Lower lobe of right lung (tissue), 2 donors: ENCODE measurements at regions not wholly inside any gene's neighbourhood (a gene's known extent, or its start where the extent isn't known, plus 50 kb on each side); places are given as distances from the start of the nearest gene placed in this dataset.

ENCODE experiments used
- ATAC-seq, 2 donors: fragments of 200-7000 bp; cut with Tn5 transposase; one replicate each; pipeline ENCODE4 v1.9.1; 2020 to 2022; ENCODE audit warnings: mild to moderate bottlenecking in 2 of 2, moderate library complexity in 2 of 2
- DNase-seq: peaks from one replicate; pipeline ENCODE4 v3.0.0-alpha.2; 2020
- H3K27ac ChIP-seq: fragments of 200-600 bp; one replicate; pipeline ENCODE4 v1.8.0; 2022
- H3K27me3 ChIP-seq: fragments of 200-600 bp; one replicate; pipeline ENCODE4 v1.8.0; 2022; ENCODE audit warnings: low read depth
- H3K36me3 ChIP-seq: fragments of 200-600 bp; one replicate; pipeline ENCODE4 v1.8.0; 2022; ENCODE audit warnings: mild to moderate bottlenecking
- H3K4me1 ChIP-seq: fragments of 200-600 bp; one replicate; pipeline ENCODE4 v1.8.0; 2022
- H3K4me3 ChIP-seq: fragments of 200-600 bp; one replicate; pipeline ENCODE4 v1.8.0; 2022; ENCODE audit warnings: mild to moderate bottlenecking
- H3K9me3 ChIP-seq: fragments of 200-600 bp; one replicate; pipeline ENCODE4 v1.8.0; 2022
- CTCF ChIP-seq: fragments of 200-600 bp; IDR thresholded peaks from one replicate; pipeline ENCODE4 v1.8.0; 2022; ENCODE audit warnings: antibody characterized with exemption, mild to moderate bottlenecking
- intact Hi-C: fragments of 100-400 bp; cut with DNase I; formaldehyde crosslinking; loops from one replicate; pipeline ENCODE4 v1.11.0; 2022
- donor health status: DM: no; HTN: yes; CAD: no; lungs with severe emphysema.

DNA sequence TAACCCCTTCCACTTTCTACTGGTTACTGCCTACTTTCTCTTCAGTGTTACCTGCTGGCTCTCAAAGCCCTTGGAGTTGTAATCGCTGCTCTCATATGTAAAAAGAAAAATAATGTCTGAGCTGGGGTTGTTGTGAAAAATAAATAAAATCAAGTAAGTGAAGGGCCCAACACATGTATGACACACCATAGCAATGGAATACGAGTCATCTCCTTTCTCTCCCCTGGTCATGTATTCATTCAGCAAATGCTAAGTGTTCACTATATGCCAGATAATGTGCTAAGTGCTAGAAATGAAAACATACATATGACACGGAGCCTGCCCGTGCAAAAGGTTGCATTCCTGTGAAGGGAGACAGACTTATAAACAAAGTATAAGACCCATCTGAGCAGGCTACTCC lies 535.0 kb downstream of the RFC3 start:
- Histone ChIP-seq H3K4me3 (no peak overlapping the region), H3K9me3 (no peaks in the 10 kb centered on the region), H3K36me3 (no peaks in the 10 kb centered on the region), H3K27ac (no peak overlapping the region), H3K4me1 (no peaks in the 10 kb centered on the region), H3K27me3 (no peaks in the 10 kb centered on the region)
- DNase-seq = no peak
- ATAC-seq = no peak
- intact Hi-C loops = no loop called here
- TF ChIP-seq CTCF = no peak

DNA sequence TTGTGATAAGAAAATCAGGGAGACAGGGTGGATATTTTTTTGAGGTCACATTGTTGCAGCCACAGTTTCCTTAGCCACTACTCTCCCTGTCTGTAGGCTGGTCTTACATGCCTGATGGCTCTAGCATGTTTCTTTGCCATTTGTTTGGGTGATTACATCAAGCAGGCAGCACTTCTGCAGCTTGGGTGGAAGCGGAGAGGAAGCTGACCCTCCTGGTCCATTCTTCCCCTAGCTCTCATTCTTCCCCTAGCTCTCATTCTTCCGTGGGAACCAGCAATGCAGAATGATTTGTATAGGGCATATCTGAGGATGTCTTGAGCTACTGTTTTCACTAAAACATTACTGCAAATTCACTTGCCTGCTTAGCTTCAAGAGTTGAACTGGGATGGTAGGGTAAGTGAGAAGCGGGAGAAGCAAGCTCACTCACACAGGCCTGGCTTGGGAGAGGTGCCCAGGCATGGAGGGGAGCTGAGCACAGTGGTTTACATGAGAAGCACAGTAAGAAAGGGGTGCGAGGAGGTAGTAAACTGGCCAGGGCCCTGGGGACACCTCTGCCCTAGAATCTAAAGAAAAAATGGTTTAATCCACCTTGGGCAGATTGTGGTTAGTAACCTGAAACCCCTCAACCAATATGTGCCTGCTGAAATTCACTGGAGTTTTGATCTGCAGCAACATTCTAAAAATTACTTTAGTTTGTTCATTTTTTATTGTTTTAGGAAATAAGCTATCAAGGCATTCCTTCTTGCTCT lies 538.9 kb downstream of the RFC3 start:
- Histone ChIP-seq H3K27ac (no peak overlapping the region), H3K27me3 (no peaks in the 10 kb centered on the region), H3K4me1 (no peaks in the 10 kb centered on the region), H3K9me3 (no peaks in the 10 kb centered on the region), H3K36me3 (no peaks in the 10 kb centered on the region), H3K4me3 (no peak overlapping the region)
- intact Hi-C loops = no loop called here
- ATAC-seq (no peak), DNase-seq (no peak)
- TF ChIP-seq CTCF = no peak

DNA sequence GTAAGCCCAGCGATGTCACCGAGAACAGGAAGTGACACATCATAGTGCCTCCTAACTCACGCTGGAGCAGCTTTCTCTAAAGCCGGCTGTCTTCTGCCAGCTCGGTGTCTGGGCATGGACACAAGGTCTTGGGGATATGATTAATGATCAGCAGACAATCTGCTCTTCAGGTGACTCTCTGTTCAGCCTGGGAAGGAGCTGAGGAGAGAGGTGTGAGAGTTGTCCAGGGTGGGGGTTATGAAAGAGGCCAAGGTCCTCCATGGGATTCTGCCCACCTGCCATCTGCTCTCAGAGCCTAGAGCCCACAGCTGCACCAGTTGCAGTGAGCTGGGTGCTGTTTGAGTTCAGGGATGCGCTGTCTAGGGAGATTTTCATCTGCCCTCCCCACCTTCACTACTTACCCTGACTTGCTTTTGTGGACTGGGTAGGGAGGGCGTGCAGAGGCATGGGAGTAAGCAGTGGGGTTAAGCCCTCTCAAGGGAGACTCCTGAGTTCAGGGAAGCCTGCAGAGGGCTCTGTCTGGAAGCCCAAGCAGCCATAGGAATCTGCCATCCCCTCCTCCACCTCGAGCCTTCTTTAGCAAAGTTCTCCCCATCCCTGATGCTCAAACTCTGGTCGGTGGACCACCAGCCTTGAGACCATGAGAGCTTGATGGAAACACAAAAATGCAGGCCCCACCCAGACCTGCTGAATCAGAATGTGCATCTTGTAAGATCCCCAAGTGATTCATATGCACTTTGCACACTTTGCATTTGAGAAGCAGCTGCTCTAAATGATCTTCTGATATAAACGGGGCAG lies 539.7 kb downstream of the RFC3 start:
- intact Hi-C loops = no loop called here
- Histone ChIP-seq H3K9me3 (no peaks in the 10 kb centered on the region), H3K4me3 (no peak overlapping the region), H3K4me1 (no peaks in the 10 kb centered on the region), H3K27ac (no peak overlapping the region), H3K36me3 (no peaks in the 10 kb centered on the region), H3K27me3 (no peaks in the 10 kb centered on the region)
- no peak for TF ChIP-seq CTCF
- ATAC-seq (peak in 1 of 2 donors; percentile 42), DNase-seq (no peak)

GRCh38 chr13:34358811-34359513 lies 541.0 kb downstream of the RFC3 start:
- TF ChIP-seq CTCF = no peak
- Histone ChIP-seq H3K36me3 (no peaks in the 10 kb centered on the region), H3K4me3 (no peak overlapping the region), H3K4me1 (no peaks in the 10 kb centered on the region), H3K27me3 (no peaks in the 10 kb centered on the region), H3K9me3 (no peaks in the 10 kb centered on the region), H3K27ac (no peak overlapping the region)
- ATAC-seq = no peak
- intact Hi-C loops = no loop called here
- DNase-seq = no peak

- DNase-seq (no peak), ATAC-seq (no peak)
- no peaks in the 10 kb centered on the region for H3K36me3 ChIP-seq
- no peak overlapping the region for H3K27ac ChIP-seq
- intact Hi-C loops = no loop called here
- no peaks in the 10 kb centered on the region for H3K4me1 ChIP-seq
- no peaks in the 10 kb centered on the region for H3K9me3 ChIP-seq
- no peaks in the 10 kb centered on the region for H3K27me3 ChIP-seq
- no peak for TF ChIP-seq CTCF
- H3K4me3 ChIP-seq = no peak overlapping the region
These were observed 542.8 kb downstream of the RFC3 start for GRCh38 chr13:34360702-34361101.
